Stomach (tissue), 8 donors: ENCODE measurements at regions not wholly inside any gene's neighbourhood (a gene's known extent, or its start where the extent isn't known, plus 50 kb on each side); places are given as distances from the start of the nearest gene placed in this dataset.

Source experiments
- DNase-seq, 2 donors: peaks; one replicate each; pipeline versions ENCODE4 v3.0.0 to v3.0.0-alpha.2; 2013 to 2019
- H3K27ac ChIP-seq, 5 donors: fragments of 200-600 bp in 4 of 5; sonication (generic) in 4 of 5; one replicate each; pipeline ENCODE4 v1.5.1; 2013 to 2019; ENCODE audit warnings: mild to moderate bottlenecking in 1 of 5, moderate library complexity in 1 of 5
- H3K27me3 ChIP-seq, 3 donors: fragments of 200-600 bp; sonication (generic); one replicate each; pipeline ENCODE4 v1.5.1; 2017 to 2019; ENCODE audit warnings: mixed run types in 1 of 3
- H3K36me3 ChIP-seq, 4 donors: fragments of 200-600 bp; sonication (generic); 1 replicate in 3 of 4; 2 replicates in 1 of 4; pipeline ENCODE4 v1.5.1; 2016 to 2019
- H3K4me1 ChIP-seq, 4 donors: fragments of 200-600 bp; sonication (generic); one replicate each; pipeline ENCODE4 v1.5.1; 2016 to 2019
- H3K4me3 ChIP-seq, 4 donors: fragments of 200-600 bp; sonication (generic) in 3 of 4; one replicate each; pipeline ENCODE4 v1.5.1; 2016 to 2019; ENCODE audit warnings: mild to moderate bottlenecking in 1 of 4
- H3K9me3 ChIP-seq, 4 donors: fragments of 200-600 bp; sonication (generic); one replicate each; pipeline ENCODE4 v1.5.1; 2016 to 2019
- CTCF ChIP-seq, 7 experiments: fragments of 450-650 bp in 4 of 7; fragments of 200-600 bp in 3 of 7; sonication (generic) in 3 of 7; IDR thresholded peaks; one replicate each; pipeline ENCODE4 v1.5.1; 2016 to 2019; ENCODE audit warnings: antibody characterized with exemption in 7 of 7, control low read depth in 2 of 7, mild to moderate bottlenecking in 1 of 7
- EP300 ChIP-seq: sonication (generic); formaldehyde crosslinking; IDR thresholded peaks from one replicate; pipeline ENCODE4 v1.6.1; 2017; ENCODE audit warnings: antibody characterized with exemption
- POLR2A ChIP-seq, 4 donors: fragments of 450-650 bp; IDR thresholded peaks; one replicate each; pipeline ENCODE4 v1.6.1; 2016; ENCODE audit warnings: antibody characterized with exemption in 4 of 4, control low read depth in 2 of 4, mild to moderate bottlenecking in 1 of 4, moderate library complexity in 1 of 4
- POLR2AphosphoS5 ChIP-seq, 3 donors: sonication (generic); formaldehyde crosslinking; IDR thresholded peaks; one replicate each; pipeline ENCODE4 v1.6.1; 2016; ENCODE audit warnings: antibody characterized with exemption in 3 of 3
- WGBS, 5 donors: extraction: QIAGEN DNeasy Blood & Tissue Kit in 3 of 5; methylation state at CpG; one replicate each; pipeline versions ENCODE4 v1.1.5 to v1.1.7; 2013 to 2018; 5-methylcytosine and 5-hydroxymethylcytosine counted together
- intact Hi-C: fragments of 100-400 bp; cut with DNase I; formaldehyde crosslinking; loops from one replicate; pipeline ENCODE4 v1.15.1; 2023; ENCODE audit warnings: low total_unique reads
- donor health status: healthy with polysubstance abuse.
- donor health status: Bipolar disorder and iron deficiency.
- donor health status: healthy.

- Histone ChIP-seq H3K27me3 (no peaks in the 10 kb centered on the region), H3K9me3 (peaks cover 0 to 6% (median 3%) of the 10 kb centered on the region in 4 donors), H3K4me1 (no peaks in the 10 kb centered on the region), H3K36me3 (no peaks in the 10 kb centered on the region), H3K27ac (no peak overlapping the region), H3K4me3 (no peak overlapping the region)
- DNase-seq: no peak
- no peak for TF ChIP-seq EP300
- TF ChIP-seq POLR2A (IDR thresholded peaks at IDR 0.05): no peak
- no peak for TF ChIP-seq CTCF (IDR thresholded peaks at IDR 0.05)
- TF ChIP-seq POLR2AphosphoS5 (IDR thresholded peaks at IDR 0.05): no peak
- 51 to 64% (median 53%) methylated on average over 8 of the region's 8 CpGs for WGBS, 5 donors
- intact Hi-C loops: no loop called here
Measured at GRCh38 chr16:19968891-19969683, 84.4 kb upstream of the GPRC5B start.

GRCh38 chr16:19967963-19968362, 83.3 kb upstream of the GPRC5B start:
- H3K36me3 ChIP-seq: no peaks in the 10 kb centered on the region
- no peaks in the 10 kb centered on the region for H3K4me1 ChIP-seq
- DNase-seq: no peak
- TF ChIP-seq POLR2AphosphoS5 (IDR thresholded peaks at IDR 0.05): no peak
- TF ChIP-seq CTCF (IDR thresholded peaks at IDR 0.05): no peak
- no peak for TF ChIP-seq POLR2A (IDR thresholded peaks at IDR 0.05)
- no peak for TF ChIP-seq EP300
- 89 to 94% (median 90%) methylated on average over 5 of the region's 5 CpGs for WGBS, 5 donors
- no peaks in the 10 kb centered on the region for H3K27me3 ChIP-seq
- peaks cover 0 to 6% (median 3%) of the 10 kb centered on the region in 4 donors for H3K9me3 ChIP-seq
- intact Hi-C loops: no loop called here
- no peak overlapping the region for H3K27ac ChIP-seq
- no peak overlapping the region for H3K4me3 ChIP-seq

- Histone ChIP-seq H3K27me3 (no peaks in the 10 kb centered on the region), H3K4me3 (no peak overlapping the region), H3K36me3 (no peaks in the 10 kb centered on the region), H3K4me1 (no peaks in the 10 kb centered on the region), H3K27ac (no peak overlapping the region), H3K9me3 (peaks cover 0 to 6% (median 3%) of the 10 kb centered on the region in 4 donors)
- intact Hi-C loops: no loop called here
- no peak for DNase-seq
- no peak for TF ChIP-seq EP300
- no peak for TF ChIP-seq CTCF (IDR thresholded peaks at IDR 0.05)
- TF ChIP-seq POLR2AphosphoS5 (IDR thresholded peaks at IDR 0.05): no peak
- TF ChIP-seq POLR2A (IDR thresholded peaks at IDR 0.05): no peak
Measured at GRCh38 chr16:19967561-19967960, 82.9 kb upstream of the GPRC5B start.

- intact Hi-C loops: no loop called here
- peak; percentile 20 to 84 for DNase-seq
- TF ChIP-seq EP300 (no peak), POLR2AphosphoS5 (IDR thresholded peaks at IDR 0.05) (no peak), CTCF (IDR thresholded peaks at IDR 0.05) (no peak), POLR2A (IDR thresholded peaks at IDR 0.05) (no peak)
Measured at GRCh38 chr16:19963301-19963700, 78.7 kb upstream of the GPRC5B start.

More at GRCh38 chr16:19963301-19963700, 78.7 kb upstream of the GPRC5B start:
- H3K4me1 ChIP-seq: no peaks in the 10 kb centered on the region
- 13 to 43% (median 36%) methylated on average over 5 of the region's 5 CpGs for WGBS, 5 donors
- H3K9me3 ChIP-seq: peaks cover 0 to 6% (median 2%) of the 10 kb centered on the region in 4 donors
- H3K27ac ChIP-seq: no peak overlapping the region
- no peak overlapping the region for H3K4me3 ChIP-seq
- H3K27me3 ChIP-seq: no peaks in the 10 kb centered on the region
- no peaks in the 10 kb centered on the region for H3K36me3 ChIP-seq
